ENCODE measurements at regions not wholly inside any gene's neighbourhood (a gene's known extent, or its start where the extent isn't known, plus 50 kb on each side); places are given as distances from the start of the nearest gene placed in this dataset.

DNA sequence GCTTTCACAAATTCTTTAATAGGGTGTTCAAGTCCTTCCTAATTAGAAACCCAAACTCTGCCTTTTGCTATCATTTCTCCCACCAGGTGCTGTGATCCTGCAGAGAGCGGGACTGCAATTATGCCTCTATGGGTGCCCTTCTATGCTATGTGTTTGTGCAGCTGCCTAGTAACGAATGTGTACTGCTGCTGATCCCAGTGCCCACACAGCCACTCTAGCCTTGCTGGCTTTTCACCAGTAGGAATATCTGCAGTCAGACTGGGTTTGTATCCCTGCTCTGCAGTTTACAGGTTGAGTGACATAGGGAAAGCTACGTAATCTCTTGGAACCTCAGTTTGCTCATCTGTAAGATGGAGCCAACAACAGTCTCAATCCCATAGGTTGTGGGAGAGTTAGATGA is 179.6 kb upstream of the IRX3 start:
- no peak for DNase-seq

DNA sequence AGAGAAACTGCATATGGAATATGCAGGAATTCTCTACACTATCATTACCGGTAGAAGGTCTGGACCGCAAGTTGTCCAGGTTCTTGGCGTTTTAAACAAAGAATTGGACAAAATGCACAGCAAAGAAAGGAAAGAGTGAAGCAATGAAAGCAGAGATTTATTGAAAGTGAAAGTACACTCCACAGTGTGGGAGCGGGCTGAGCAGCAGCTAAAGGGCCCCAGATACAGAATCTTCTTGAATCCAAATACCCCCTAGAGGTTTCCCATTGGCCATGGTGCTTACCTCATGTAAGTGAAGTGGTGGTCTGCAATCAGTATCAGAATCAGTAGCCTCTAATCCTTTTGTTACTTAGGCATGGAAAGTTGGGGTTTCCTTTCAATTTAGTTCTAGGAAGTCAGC is 178.5 kb upstream of the IRX3 start:
- DNase-seq, result no peak

DNA sequence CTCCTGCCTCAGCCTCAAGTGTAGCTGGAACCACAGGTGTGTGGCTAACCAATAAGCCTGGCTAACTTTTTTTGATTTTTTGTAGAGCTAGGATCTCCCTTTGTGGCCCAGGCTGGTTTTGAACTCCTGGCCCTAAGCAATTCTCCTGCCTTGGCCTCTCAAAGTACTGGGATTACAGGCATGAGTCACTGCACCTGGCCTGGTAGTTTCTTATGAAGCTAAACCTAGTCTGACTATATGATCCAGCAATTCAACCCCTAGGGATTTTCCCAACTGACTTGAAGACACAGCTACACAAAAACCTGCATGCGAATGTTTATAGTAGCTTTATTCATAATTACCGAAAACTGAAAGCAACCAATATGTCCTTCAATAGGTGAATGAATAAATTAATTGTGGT is 176.2 kb upstream of the IRX3 start:
- DNase-seq, result no peak

DNA sequence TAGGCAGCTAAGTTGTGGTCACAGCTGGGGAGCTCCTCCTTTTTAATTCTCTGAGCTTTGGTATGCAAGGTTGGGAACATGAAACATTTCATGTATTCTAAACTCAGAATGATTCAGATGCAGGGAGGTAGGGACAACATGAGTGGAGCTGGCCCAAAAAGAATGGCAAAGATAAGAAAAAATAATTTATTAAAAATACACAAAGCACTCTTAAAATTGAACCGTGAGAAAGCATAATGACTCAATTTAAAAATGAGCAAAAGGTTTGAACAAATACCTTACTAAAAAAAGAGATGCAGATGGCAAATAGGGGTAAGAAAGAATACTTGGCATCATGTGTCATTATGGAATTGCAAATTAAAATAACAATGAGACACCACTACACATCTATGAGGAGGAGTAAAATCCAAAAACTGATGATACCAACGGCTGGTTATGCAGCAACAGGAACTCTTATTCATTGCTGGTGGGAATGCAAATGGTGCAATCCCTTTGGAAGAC is 175.6 kb upstream of the IRX3 start:
- DNase-seq, result no peak

DNA sequence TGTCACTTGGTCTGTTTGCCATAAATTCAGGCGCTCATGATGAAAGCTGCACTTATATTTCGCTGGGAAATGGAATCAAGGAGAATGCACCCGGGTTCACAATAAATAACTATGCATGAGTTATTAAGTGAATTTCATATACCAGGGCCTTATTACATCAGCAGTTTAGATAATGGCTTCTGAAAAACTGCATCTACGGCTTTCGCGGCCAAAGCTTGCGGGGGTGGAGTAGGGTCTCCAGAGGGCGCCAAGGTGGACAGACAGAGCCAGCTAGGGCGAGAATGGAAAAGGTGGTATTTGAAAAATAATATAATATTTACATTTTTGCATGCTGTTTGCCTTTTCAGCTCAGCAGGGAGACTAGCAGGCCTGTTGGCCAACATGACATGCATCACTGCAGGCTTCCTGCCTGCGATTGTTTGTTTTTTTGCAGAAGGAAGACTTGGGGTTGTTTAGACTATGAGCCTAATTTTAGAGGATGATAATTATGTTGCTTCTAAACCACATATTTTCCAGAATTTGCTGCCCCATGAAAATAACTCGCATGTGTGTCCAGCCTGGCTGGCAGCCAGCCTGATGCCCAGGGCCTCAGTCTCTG is 173.8 kb upstream of the IRX3 start:
- DNase-seq, result no peak

DNA sequence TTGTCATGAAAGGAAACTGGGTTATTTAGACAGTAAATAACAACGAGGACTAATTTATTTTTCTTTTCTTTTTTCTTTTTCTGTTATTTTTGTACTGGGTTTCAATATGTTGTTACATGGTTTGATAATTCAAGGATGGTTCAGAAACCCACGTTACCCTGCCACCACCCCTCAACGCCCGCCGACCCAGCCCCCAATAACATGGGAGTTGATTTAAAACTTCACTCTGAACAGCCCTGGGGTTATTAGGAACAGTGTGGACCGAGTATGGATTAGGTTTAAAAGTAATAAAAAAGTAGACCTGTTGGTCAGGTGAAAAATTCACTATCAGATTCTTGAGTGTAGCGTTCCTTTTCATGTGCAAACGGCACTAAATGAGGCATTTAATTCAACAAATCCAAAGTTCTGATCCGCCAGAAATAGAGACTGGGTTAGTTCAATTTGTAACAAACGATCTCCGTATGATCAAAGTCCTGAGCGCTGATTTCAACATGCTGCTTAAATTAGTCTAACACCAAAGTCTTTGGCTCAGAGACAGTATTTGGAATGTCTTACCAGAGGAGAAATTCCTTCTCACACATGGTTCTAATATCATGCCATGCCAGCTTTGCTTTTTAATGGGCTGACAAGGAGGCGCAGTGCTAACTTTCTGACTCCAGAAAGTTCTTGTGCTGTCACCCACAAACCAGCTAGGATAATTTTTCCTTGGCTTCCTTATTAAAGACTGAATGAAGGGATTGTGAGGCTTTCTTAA is 173.1 kb upstream of the IRX3 start:
- no peak for DNase-seq

DNA sequence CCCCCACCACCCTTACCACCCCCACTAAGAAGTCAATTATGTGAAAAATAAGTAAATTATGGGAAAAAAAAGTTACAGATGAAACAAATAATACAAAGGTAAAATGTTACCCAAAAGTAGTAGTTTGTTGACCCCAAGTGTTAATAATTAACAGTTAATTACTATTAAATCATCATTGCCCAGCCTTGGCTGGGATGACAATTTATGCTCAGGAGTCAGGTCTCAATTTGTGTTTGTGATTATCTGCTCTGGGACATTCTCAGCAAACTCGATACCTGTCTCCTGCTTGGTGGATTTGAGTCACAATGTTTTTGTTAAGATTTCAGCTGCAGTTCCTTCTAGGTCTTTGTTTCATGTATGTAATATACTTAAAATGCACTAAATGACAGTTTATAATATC is 172.3 kb upstream of the IRX3 start:
- no peak for DNase-seq

DNA sequence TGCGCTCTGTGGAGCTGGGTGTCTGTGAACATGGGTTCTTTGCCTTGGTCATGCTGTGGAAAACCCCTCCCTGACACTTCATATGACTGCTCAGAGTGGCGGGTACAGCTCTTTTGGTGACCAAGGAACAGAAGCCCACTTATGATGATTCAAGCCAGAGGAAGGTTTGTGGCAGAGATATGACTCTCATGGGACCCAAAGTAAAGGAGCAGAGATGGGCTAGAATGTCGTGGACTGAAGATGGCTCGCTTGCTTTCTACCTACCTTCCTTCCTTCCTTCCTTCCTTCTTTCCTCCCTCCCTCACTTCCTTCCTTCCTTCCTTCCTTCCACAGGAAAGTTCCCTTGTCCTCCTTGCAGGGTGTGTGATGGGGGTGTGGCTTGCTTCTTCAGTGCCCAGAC is 169.7 kb upstream of the IRX3 start:
- DNase-seq, result no peak

DNA sequence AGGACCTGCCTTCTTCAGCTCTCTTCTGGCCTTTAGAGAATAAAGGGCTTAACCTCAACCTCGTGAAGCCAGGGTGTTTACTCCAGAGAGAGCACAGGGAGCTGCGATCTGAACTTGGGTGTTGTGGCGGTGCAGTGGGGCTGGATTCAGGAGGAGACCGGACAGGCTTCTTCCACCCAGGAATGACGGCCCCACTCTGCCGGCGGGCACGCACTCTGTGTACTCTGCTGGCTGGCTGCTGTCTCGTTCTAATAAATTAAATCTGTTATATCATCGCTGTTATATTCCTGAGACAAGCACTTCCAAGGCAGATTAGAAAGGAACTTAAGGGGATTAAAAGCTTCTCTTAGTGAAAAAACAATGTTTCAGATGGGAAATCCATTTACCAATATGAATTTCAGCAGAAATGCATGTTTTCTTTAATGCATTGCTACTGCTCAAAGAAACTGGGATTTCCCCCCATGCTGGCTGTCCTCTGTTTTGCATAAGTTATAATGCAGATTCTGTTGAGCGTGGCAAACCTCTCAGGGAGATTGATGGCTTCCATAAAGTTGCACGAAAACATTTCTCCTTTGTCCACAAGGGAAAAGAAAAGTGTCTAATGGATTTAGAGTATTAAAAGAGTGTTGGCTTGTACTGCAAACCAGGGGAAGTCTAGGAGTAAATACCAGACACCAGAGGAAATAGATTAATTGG is 168.6 kb upstream of the IRX3 start:
- no peak for DNase-seq

DNA sequence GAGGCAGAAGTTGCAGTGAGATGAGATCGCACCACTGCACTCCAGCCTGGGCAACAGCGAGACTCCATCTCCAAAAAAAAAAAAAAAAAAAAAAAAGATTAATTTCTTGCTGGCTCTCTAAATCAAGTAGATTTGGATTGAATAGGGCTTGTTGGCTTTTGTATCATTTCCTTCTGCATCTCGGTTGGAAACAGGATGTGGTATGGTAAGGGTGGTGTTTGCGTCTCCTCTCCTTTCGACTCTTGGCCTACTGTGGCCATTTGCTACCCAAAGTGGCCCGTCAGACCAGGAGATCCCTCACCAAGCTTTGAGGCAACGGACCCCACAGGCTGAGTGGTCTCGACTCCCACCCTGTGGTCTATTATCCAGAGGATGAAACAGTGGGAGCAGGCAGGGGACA is 168.0 kb upstream of the IRX3 start:
- DNase-seq, result no peak

DNA sequence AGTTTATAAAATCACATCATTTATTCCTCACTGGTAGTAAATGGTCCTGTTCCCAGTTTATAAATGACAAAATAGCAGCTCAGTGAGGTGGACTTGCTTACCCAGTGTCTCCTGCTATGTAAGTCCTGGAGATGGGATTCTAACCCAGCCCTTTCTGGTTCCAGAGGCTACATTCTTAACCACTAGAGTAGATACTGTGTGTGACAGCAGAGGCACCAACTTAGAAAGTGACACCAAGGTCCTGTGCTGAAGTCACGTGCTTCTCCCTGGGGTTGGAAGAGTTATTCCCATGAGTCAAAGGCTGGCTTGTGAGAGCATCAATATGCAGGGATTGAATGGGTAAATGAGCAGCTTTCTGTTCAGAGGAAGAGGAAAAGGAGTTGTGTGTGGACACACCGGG is 167.3 kb upstream of the IRX3 start:
- no peak for DNase-seq

DNA sequence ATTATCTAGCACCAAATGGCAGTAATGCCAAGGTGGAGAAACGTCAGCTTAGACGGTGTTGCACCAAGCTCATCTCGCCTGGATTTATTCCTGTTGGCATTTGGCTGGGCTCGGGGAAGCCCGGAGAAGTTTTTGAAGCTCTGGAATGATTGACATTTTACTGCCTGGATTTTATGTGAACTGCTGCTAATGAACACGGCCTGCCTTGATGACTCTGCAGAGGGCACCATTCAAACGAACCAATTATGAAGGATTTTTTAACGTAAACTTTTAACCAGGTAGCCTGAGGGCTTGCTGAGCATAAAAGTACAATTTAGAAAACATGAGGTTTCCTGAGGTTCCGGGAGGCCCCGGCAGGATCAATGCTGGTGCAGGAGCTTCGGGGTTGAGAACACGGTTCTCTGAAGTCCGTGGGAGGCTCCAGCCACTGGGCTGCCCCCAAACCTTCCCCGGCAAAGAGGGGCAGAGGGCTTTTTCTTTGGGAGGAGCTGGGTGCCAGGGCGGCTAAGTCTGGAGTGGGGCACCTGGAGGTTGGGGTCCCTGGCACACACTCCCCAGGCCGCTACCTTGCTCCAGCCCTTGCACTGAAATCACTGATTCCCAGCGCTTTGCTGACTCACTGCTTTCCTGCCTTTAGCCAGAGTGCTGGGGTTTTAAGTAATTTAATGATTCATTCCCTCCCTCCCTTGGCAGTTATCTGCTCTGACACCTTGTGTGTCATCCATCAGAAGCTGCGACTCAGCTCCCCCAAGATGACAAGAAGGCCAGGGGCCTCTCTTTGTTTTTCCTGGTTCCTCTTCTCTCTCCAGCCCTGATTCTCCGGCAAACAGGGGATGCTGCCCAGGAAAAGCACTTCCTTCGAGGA is 161.2 kb upstream of the IRX3 start:
- DNase-seq, result no peak

DNA sequence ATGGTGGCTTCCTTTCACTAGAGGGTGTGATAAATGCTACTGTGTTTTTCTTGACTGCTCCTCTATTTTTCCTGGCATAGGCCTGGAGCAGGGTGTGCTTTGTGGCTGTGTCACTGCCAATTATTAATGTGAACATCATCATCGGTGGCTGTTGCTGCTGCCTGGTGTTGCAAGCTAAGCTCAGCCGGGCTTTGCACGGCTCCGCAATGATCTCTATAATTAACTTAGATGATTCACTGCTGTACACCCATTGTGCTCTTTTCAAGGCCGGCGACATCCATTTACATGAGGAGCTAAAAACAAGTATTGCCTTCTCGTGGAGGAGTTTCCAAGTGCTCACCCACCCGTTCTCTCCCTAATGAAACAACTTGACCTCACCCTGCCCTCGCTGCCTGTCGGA is 160.1 kb upstream of the IRX3 start:
- DNase-seq, result peak; percentile 84

DNA sequence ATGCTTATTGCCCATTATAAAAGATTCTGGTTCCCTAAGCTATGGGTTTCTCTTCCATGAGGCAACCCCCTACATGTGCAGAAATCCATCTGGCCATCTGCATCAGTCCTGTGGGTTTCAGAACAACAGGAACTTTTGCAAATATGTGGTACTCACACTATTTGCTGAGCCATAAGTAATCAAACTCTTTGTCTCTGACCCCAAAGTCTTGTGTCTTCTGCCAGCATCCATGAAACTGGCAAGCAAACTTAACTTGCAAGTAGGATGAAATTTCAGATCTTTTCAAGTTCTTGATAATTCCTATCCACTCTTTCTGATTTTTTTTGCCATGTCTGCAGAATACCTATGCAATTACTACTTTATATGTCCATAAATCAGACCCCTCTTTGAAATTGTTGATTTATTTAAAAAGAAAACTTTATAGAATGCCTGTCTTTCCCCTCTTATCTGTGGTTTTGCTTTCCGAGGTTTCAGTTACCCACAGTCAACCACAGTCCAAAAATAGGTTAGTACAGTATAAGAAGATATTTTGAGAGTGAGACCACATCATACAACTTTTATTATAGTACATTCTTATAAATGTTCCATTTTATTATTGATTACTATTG is 158.4 kb upstream of the IRX3 start:
- DNase-seq, result no peak

DNA sequence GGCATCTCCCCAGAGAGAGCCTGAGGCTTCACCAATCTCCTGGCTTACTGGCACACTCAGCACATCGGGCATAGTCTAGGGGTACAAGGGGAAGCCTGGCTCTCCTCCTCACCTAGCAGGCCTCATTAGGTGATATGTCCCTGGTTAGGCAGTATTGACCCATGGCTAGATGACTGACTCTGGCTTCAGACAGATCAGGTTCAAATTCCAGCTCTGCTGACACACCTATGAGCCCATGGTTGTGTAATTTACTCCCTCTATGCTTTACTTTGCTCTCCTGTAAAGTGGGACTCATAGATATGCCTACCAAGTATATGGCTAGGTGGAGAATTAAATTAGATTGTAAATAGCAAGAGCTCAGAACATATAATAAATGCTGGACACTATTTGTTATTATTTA is 157.3 kb upstream of the IRX3 start:
- no peak for DNase-seq

DNA sequence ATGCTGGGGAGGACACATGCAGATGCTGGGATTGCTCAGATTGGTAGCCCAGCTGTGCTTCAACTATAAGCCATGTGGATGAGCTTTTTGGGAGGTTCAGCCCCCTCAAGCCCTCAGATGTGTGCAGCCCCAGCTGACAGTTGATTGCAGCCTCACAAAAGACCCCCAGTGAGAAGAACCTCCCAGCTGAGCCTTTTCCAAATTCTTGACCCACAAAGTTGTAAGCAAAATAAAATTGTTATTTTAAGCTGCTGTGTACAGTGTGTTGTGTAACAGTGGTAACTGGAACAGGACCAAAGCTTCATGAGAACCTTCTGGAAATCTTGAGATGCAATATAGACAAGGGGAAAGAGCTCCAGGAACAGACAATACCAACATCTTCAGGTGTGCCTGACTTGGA is 156.8 kb upstream of the IRX3 start:
- DNase-seq, result no peak

DNA sequence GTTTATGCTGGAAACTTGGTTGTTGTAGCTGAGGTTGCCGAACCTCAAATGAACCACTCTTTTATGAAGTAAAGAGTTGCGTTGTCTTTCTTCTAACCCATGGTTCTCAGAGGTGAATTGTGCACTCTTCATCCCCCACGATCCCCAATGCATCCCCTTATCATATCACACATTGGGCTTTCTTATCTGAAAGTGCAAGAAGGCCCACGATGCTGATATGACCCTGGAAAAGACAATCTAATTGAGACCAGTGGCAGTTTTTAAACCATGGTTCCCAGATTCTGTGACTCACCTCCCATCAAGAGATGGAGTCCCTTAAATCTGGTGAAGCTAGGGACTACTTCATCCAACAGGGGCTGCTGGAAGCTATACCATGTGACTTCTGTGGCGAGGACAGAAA is 156.3 kb upstream of the IRX3 start:
- no peak for DNase-seq

DNA sequence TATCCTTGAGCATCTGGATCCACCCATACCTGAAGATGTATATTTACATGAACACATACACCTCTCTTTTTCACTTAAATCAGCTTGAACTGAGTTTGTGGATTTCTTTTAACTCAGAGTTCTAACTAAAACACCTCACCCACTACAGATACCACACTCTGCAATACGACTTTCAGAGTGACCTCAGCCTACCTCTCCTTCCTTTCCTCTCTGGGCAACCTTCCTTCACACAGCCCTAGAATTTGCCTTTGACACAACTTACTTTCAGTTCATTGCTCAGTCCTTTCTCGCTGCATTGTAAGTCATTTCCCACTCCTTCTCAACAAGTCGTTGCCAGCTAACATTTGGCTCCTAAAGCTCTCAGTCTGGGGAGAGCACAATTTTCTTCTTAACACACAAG is 151.9 kb upstream of the IRX3 start:
- no peak for DNase-seq

DNA sequence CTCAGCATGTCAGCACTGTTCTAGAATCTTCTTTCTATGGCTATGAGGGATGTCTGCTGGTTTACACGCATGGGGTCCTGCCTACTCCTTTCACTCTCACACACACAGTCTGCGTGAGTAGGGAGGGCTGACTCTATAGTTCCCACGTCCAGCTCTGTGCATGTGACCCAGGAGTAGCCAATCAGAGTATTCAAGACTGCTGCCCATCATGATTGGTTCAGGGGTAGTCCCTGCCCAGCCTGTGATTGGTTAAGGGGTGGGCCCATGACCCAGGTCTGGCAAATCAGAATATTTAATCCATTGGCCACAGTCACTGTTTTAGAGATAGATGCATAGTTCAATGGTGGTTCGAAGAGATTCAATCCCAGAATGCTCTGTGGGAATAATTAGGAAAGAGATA is 151.3 kb upstream of the IRX3 start:
- no peak for DNase-seq

DNA sequence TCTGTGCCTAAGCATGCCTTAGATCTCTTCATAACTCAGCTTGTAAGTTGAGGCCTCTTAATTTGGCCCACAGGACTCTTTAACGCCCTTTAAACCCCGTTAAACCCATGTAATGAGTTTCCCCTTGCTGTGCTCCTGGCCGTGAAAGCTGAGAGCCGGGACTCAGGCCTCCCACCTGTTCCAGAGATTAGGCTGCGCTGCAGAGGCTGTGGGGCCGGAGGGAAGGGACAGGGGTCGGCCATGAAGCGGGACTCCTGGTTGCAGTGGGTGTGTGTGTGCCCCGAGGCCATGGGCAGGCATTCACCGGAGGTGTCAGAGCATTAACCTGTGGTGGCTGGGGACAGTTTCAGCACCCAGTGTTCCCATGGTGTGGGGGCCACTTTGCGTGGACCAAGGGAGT is 150.8 kb upstream of the IRX3 start:
- DNase-seq, result no peak

DNA sequence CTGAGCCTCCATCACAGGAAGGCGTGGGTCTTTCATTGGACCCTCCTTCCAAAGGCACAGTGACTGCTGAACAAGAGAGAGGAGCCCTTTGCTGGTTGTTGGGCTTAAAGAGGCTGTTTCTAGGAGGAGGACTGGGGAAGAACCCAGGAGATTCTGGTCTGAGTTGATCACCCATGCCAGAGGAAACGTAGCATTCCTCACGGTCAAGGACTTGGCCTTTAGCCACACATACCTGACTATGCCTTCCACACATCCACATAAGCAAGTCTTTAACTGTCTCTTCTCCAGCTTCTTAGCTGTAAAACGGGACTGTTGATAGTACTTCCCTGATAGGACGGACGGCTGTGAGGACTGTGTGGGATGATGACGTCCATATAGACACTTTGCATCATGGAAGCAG is 149.8 kb upstream of the IRX3 start:
- DNase-seq, result no peak

DNA sequence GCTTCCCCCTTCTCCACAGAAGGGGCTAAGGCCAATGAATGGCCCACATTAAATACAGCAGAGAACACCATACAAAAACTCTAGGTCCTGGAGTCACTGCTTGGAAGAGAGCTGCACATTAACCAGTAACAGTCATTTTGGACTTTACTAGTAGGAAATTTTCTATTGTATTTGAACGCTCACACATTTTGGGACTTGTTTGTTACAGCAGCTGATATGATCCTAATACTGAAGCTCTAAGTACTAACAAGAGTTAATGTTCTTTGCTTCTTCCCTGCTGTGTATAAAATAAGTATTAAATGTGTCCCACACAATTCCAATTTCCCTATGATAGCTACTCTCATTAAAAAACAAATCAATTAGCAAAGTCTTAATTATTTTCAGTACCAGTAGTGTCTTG is 148.3 kb upstream of the IRX3 start:
- DNase-seq, result no peak

DNA sequence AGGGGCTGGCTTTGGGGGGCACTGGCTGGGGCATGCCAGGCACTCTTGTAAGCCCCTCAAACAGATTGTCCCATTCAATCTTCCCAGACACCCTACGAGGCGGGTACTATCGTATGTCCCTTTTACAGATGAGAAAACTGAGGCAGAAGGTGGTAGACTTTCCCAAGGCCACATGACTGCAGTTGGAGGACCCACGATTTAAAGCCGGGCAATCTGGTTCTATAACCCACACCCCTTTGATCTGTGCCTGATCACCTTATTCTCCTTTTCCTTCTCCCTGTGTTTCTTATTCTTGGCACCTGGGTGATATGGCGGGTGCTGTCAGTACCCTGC is 146.3 kb upstream of the IRX3 start:
- DNase-seq, result no peak
